Stimulated activated CD4-positive, alpha-beta T cell treated with anti-CD3 and anti-CD28 coated beads, Interleukin-1b, Interleukin-23, amount 100 ng/mL, for 4 hours (primary cell): ENCODE measurements at regions not wholly inside any gene's neighbourhood (a gene's known extent, or its start where the extent isn't known, plus 50 kb on each side); places are given as distances from the start of the nearest gene placed in this dataset.

Experiments used
- DNase-seq, 2 donors: peaks; one replicate each; pipeline ENCODE4 v3.0.0-alpha.2; 2020; ENCODE audit warnings: low read depth in 2 of 2

DNA sequence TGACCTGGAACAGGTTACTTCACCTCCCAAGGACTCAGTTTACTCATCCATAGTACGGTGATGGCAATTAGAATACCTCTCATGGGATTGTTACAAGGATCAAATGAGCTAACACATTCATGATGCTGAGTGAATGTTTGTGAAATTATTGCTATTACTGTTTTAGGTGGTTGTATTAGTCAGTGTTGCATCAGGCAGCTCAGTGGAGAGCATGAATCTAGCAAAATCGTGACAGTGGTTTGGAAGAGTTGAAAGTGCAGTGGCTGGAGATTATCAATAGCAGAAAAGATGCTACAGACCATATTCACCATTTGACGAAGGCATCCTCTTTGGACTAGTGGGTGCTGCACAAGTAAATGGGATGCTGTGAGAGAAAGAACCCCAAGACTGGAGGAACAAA, 50.4 kb upstream of the CTNNBL1 start:
- no peak for DNase-seq

- DNase-seq: no peak
Observed at GRCh38 chr20:37642246-37642645, 51.6 kb upstream of the CTNNBL1 start.

DNA sequence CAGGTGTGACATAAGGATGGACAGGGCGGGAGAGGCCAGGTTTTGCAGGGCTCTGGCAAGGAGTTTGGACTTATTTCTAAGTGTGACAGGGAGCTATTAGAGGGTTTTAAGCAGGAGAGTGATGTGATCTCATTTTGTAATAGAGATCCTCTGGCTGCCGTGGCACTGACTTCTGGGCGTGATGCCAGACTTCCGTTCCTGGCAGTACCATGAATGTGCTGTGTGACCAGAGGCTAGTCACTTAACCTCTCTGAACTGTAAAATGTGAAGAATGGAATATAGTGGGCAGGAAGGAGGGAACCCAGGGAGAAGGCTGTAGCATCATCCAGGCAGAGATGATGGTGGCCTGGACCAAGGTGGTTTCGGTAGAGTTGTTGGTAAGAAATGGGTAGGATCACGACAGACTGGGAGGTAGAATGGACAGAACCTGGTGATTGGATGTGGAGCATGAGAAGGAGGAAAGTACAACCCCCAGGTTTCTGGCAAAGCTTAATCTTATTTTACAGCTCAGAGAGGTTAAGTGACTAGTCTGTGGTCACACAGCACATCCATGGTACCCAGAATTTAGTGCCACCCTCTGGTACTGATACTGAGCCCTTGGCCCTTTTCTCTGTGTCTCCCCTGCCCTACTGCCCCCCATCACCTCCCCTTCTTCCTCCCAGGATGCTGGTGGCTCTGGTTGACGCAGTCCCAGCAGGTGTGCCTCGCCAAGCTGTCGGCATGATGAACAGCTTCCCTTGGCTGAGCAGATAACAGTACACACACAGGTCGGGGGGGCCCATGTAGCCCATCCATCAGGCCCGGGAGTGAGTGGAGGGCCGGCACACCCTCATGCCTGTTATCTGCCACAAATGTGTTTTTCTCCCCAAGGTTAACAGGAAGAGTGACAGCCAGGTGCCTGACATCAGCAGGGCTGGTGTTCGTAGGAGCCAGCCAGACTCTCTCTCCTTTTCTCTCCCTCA, 52.9 kb upstream of the CTNNBL1 start:
- DNase-seq: no peak

DNA sequence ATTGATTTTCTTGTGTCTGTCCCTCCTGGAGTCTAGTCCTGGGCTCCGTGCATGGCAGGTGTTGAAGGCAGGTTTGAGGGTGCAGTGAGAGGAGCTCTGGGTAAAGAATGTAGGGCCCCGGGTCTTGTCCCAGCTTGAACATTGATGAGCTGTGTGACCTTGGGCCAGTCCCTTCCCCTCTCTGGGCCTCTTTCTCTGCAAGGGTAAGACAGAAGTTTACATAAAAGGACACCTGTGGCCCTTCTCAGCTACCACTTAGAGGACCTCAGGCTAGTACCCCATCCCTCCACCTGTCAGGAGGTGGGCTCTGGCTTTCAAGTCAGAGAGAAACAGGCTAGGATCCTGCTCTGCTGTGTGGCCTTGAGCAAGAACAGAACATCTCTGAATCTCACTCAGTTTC, 55.3 kb upstream of the CTNNBL1 start:
- no peak for DNase-seq

- DNase-seq: no peak
Observed at GRCh38 chr20:37636977-37637376, 56.9 kb upstream of the CTNNBL1 start.

- no peak for DNase-seq
Observed at GRCh38 chr20:37636212-37636975, 57.4 kb upstream of the CTNNBL1 start.

DNA sequence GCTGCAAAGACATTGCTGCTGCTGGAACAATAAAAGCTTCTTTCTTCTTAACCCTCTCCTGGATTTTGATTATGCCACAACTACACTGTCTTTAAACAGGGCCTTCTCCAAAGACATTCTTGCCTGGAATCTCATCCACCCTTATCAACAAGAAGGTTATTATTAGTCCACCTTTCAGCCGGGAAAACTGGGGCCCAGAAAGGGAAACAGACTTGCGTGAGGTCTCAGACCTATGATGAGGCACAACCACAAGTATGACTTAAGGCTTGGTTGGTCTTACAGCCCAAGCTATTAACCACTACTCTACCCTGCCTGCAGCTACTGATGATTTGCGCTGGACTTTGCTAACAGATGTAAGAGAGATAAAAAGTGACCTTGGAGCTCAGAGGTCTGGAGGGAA, 62.8 kb upstream of the CTNNBL1 start:
- no peak for DNase-seq

- DNase-seq: no peak
Observed at GRCh38 chr20:37630166-37630565, 63.7 kb upstream of the CTNNBL1 start.

DNA sequence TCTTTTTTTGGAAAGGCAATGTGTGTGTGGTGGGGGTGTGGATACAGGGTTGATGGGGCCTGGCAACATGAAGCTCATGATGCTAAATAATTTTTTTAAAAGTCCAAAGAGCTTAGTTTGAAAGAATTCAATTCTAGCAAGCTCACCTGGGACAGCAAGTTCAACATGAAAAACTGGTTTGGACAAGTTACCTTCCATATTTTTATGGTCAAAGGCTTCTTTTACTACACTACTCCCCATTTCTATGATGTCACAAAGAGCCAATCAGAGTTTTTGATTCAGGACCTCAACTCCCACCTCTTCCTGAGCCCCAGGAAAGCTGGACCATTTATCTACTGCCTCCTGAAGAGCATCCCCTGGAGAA, 66.1 kb upstream of the CTNNBL1 start:
- DNase-seq: no peak

- DNase-seq: peak in 1 of 2 donors; percentile 15
Observed at GRCh38 chr20:37627060-37627766, 66.6 kb upstream of the CTNNBL1 start.

DNA sequence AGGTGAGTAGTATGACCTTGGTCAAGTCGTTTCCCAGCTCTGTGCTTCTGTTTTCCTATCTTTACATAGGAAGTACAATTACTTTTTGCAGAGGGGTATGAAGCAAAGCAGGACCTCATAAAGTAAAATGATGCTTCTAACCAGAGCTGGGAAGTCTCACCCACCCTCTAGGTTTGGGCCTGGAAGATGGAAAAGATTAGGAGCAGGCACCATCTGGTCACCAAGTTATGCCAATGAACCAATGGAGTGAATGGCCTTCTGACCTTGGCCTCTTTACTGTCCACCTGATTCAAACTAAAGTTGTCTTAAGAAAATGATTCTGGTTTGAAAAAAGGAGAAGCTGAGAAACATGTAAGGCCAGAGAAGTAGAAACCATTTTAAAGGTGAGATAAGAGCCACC, 68.9 kb upstream of the CTNNBL1 start:
- DNase-seq: no peak

GRCh38 chr20:37622728-37623127, 71.1 kb upstream of the CTNNBL1 start:
- no peak for DNase-seq

DNA sequence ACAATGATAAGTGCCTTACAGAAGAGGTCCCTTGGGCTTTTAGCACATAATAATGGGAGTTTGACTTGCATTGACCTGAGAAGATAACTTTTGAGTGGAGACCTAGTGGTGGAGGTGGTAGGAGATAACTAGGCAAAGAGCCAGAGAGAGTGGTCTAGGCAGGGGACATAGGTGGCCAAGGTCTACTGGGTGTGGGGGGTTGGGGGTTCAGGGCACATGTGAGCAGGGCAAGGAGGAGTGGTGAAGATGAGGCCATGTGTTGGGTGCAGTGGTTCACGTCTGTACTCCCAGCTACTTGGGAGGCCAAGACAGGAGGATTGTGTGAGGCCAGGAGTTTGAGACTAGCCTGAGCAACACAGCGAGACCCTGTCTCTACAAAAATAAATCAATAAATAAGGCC, 74.3 kb upstream of the CTNNBL1 start:
- DNase-seq: no peak

- DNase-seq: no peak
Observed at GRCh38 chr20:37616110-37616425, 77.8 kb upstream of the CTNNBL1 start.

DNA sequence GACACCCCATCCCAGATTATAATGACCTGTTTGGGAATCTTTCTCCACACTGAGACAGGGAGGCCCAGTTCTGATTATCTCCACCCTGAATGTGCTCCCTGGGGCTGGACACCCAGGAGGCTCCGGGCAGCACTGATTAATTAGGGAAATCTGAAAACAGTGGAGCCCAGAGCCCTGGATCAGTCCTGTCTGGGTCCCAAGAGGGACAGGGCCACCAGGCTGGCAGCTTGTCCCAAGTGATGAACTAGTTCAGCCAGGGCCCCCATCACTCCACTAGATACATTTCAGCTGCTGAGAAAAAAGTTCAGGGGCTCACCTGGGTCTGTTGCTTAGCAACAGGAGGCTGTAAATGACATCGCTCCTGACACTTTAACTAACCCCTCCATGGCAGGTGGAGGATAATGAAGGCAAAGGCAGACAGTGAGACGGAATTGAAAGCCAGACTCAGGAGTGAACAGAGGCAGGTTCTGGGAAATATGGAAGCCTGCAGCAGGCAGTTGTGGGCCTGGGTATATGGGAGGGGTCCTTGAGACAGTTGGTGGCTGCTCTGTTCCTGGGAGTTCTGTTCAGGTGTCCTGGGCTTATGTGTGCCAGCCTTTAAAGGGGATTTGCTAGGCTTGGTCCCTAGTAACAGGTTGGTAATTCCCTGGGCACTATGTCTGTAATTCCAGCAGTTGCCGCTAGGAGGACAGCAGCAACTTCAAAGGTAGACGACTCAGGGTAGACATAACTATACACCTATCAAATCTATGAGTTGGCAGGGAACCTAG, 78.3 kb upstream of the CTNNBL1 start:
- peak; percentile 36 to 50 for DNase-seq

GRCh38 chr20:37611852-37612251, 82.0 kb upstream of the CTNNBL1 start:
- DNase-seq: no peak

GRCh38 chr20:37611346-37611745, 82.5 kb upstream of the CTNNBL1 start:
- DNase-seq: no peak

GRCh38 chr20:37610203-37610798, 82.6 kb upstream of the BLCAP start:
- DNase-seq: no peak

DNA sequence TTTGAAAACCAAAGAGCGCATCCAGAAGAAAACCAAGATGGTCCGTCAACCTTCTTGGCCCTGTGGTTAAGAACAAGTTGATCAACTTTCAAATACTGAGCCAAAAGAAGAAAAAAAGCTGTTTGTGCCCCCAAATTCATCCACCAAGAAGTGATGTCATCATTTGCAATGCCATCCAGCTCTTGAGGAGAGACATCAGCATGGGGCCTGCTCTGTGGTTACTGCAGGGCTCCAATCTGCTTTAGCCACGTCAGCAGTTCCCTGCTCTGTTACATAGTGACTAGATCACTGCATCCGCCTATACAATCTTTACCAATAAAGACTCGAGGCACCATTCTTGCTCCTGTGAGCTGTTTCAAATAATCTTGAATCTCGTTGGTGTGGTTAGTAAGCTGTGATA, 75.0 kb upstream of the BLCAP start:
- no peak for DNase-seq

DNA sequence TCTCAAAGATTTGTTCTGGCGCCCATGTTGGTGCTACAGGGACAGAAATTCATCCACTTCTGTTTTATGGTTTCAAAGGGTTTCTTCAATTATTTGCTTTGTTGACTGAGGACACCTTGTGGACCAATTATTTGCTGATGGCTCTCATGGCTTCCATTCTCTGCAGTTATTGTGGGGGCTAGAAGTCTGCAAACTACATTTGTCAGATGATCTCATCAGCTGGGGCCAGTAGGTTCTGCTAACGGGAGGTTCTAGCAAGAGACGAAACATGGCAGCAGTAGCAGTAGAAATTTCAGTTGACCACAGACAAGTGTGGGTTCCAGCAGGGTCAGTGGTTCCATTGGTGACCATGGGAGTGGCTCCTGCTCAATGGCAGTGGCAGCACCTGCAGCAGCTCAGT, 72.8 kb upstream of the BLCAP start:
- no peak for DNase-seq

- no peak for DNase-seq
Observed at GRCh38 chr20:37598575-37599342, 71.1 kb upstream of the BLCAP start.
